ENCODE measurements at regions not wholly inside any gene's neighbourhood (a gene's known extent, or its start where the extent isn't known, plus 50 kb on each side); places are given as distances from the start of the nearest gene placed in this dataset.
"Not testable (repeated sequence)": the region's sequence is repeated elsewhere in the genome, so short reads cannot be mapped to it uniquely, and the experiment has no call there.

GRCh38 chr6:1445650-1446330 is 56.4 kb downstream of the FOXF2 start:
- DNase-seq (ENCODE audit: low spot score) = no peak

- DNase-seq (ENCODE audit: low spot score) = no peak
Observed at GRCh38 chr6:1449896-1450295, 60.5 kb downstream of the FOXF2 start.

DNA sequence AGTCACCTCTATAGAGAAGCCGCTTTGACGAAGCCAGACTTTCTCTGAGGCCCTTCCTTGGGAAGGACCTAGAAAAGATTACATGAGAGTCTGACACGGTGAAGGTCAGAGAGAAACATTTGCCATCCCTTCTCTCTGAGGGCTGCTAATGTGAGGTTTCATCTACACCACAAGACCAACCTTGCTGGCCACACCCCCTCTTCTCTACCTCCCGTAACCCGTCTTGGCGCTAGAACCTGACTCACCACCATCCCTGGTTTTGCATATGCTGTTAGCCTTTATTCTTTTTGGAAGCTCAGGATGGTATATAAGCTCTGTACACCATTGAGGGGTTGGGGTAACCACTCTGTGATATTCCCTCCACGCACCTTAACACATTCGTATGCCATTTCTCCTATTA is 63.6 kb downstream of the FOXF2 start:
- DNase-seq (ENCODE audit: low spot score) = no peak

DNA sequence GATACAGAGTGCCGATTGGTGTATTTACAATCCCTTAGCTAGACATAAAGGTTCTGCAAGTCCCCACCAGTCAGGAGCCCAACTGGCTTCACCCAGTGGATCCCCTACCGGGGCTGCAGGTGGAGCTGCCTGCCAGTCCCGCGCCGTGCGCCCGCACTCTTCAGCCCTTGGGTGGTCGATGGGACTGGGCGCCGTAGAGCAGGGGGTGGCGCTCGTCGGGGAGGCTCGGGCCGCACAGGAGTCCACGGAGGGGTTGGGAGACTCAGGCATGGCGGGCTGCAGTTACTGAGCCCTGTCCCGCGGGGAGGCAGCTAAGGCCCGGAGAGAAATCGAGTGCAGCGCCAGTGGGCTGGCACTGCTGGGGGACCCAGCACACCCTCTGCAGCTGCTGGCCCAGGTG is 67.4 kb downstream of the FOXF2 start:
- DNase-seq (ENCODE audit: low spot score) = not testable (repeated sequence)

DNA sequence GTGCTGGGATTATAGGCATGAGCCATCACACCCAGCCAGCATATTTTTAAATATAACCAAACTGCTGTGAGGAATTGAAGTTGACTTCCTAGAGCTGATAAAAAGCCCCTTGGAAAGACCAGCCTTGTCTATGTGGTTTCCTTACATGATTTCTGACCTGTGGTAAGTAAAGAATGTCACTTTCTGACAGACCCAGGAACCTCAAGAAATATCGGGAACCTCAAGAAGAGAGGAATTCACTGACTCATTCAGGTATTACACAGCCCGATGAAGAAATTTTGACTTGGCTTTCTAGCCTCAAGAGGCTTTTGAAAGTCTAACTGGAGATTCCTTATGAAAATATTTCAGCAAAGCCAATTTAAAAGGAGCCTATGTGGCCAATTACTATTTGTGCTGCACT is 71.8 kb downstream of the FOXF2 start:
- no peak for DNase-seq (ENCODE audit: low spot score)

- DNase-seq (ENCODE audit: low spot score) = no peak
Observed at GRCh38 chr6:1461736-1462135, 72.4 kb downstream of the FOXF2 start.

DNA sequence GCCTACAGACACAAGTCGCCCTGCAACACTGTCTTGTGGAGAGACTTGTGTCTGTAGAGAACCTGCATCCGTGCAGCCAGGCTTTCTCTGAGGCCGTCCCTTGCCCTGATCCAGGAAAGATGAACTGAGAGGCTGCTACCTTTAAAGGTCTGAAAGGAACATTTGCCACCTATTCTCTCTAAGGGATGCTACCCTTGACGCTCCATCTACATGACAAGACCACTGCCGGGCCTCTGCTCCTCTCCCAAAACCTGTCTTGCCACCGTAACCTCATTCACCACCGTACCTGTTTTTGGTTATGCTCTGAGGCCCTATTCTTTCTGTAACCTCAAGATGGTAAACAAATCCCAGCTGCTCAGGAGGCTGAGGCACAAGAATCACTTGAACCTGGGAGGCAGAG is 73.9 kb downstream of the FOXF2 start:
- DNase-seq (ENCODE audit: low spot score) = no peak

GRCh38 chr6:1463751-1464426 is 74.5 kb downstream of the FOXF2 start:
- no peak for DNase-seq (ENCODE audit: low spot score)

GRCh38 chr6:1464781-1465370 is 75.5 kb downstream of the FOXF2 start:
- no peak for DNase-seq (ENCODE audit: low spot score)

- no peak for DNase-seq (ENCODE audit: low spot score)
Observed at GRCh38 chr6:1468126-1468525, 78.8 kb downstream of the FOXF2 start.

DNA sequence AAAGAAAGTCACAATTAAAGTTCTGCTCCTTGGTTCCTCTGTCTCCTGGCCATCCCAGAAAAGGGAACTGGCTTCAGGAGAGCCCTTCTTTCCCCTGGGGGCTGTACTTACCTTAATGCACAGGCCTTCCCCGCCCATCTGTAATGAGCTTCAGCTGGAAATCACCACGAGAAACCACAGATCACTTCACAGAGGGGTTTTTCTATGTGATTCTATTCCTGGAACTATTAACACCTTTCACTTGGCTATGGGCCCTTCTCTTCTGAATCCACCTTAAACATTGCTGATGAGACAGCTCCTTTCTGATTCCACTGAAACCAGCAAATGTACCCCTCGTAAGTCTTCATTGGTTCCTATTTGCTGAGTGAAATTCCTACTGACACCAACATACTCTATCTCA is 80.7 kb downstream of the FOXF2 start:
- DNase-seq (ENCODE audit: low spot score) = no peak

DNA sequence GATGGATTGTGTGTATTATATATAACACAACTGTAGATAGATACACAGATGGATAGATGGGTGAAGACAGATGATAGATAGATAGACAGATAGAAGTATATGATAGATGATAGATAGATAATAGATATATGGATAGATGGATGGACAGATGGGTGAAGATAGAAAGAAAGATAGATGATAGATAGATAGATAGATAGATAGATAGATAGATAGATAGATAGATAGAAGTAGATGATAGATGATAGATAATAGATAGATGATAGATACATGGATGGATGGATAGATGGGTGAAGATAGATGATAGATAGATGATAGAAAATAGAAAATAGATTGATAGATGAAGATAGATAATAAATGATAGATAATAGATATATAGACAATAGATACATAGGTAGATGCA is 83.3 kb downstream of the FOXF2 start:
- DNase-seq (ENCODE audit: low spot score) = no peak

GRCh38 chr6:1473166-1473565 is 83.8 kb downstream of the FOXF2 start:
- DNase-seq (ENCODE audit: low spot score) = no peak

DNA sequence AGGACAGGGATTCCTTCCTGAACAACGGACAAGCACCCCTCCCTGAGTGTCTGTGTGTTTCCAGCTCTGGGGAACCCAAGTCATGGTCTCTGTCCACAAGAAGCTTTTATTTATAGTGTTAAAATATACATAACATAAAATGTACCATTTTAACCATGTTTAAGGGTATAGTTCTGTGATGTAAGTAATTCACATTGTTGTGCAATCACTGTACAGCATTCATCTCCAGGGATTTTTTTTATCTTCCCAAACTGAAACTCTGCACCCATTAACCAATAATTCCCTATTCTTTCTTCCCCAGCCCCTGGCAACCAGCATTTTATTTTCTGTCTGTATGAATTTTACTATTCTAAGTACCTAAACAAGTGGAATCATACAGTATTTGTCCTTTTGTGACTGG is 84.2 kb downstream of the FOXF2 start:
- DNase-seq (ENCODE audit: low spot score) = no peak

- no peak for DNase-seq (ENCODE audit: low spot score)
Observed at GRCh38 chr6:1474205-1474604, 84.8 kb downstream of the FOXF2 start.

GRCh38 chr6:1475174-1475573 is 85.8 kb downstream of the FOXF2 start:
- no peak for DNase-seq (ENCODE audit: low spot score)

GRCh38 chr6:1477432-1478090 is 88.2 kb downstream of the FOXF2 start:
- no peak for DNase-seq (ENCODE audit: low spot score)

DNA sequence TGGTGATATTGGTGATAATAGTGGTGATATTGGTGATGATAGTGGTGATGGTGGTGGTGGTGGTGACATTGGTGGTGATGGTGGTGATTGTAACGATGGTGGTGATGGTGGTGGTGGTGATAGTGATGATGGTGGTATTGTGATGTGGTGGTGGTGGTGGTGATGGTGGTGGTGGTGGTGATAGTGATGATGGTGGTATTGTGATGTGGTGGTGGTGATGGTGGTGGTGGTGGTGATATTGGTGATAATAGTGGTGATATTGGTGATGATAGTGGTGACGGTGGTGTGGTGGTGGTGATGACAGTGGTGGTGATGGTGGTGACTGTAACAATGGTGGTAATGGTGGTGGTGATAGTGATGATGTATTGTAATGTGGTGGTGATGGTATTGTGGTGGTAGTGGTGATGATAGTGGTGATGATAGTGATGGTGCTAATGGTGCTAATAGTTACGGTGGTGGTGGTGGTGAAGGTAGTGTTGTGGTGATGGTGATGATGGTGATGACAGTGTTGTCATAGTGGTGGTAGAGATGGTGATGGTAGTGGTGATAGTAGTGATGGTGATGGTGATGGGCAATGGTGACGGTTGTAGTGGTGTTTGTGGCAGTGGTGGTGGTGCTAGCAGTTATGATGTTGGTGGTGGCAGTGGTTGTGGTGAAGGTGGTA is 88.9 kb downstream of the FOXF2 start:
- not testable (repeated sequence) for DNase-seq (ENCODE audit: low spot score)

DNA sequence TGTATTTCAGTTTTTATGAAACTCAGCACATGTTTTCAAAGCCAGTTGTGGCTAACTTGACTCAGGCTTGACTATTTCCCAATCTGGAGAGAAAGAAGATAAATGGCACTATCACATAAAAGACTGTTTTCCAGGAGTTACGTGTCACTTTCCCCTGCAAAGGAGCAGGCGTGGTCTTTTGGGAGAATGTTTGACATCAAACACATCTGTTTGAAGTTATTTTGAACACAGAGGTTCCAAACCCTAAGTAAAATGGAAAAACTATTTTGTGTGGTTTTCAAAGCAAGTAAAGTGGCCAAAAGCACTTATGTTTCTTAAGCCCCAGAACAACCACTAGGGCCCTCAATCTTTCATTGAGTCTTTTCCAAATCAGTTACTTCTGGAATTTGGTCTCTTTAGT is 89.7 kb downstream of the FOXF2 start:
- DNase-seq (ENCODE audit: low spot score) = no peak

GRCh38 chr6:1479601-1480221 is 90.3 kb downstream of the FOXF2 start:
- no peak for DNase-seq (ENCODE audit: low spot score)

GRCh38 chr6:1481286-1481685 is 91.9 kb downstream of the FOXF2 start:
- DNase-seq (ENCODE audit: low spot score) = no peak

Data from SK-N-DZ (cell line).